ENCODE measurements at regions not wholly inside any gene's neighbourhood (a gene's known extent, or its start where the extent isn't known, plus 50 kb on each side); places are given as distances from the start of the nearest gene placed in this dataset.

GRCh38 chr10:131638049-131638879 is 262.5 kb upstream of the PPP2R2D start:
- no peak for DNase-seq

- no peak for DNase-seq
Observed at GRCh38 chr10:131638880-131639278, 261.9 kb upstream of the PPP2R2D start.

- no peak for DNase-seq
Observed at GRCh38 chr10:131640045-131640644, 260.7 kb upstream of the PPP2R2D start.

GRCh38 chr10:131641231-131641630 is 259.6 kb upstream of the PPP2R2D start:
- no peak for DNase-seq

- DNase-seq: no peak
Observed at GRCh38 chr10:131641898-131642297, 258.9 kb upstream of the PPP2R2D start.

- DNase-seq: no peak
Observed at GRCh38 chr10:131642966-131643365, 257.8 kb upstream of the PPP2R2D start.

GRCh38 chr10:131644289-131644688 is 256.5 kb upstream of the PPP2R2D start:
- DNase-seq: no peak

GRCh38 chr10:131644864-131645658 is 255.7 kb upstream of the PPP2R2D start:
- no peak for DNase-seq

- no peak for DNase-seq
Observed at GRCh38 chr10:131645756-131646155, 255.1 kb upstream of the PPP2R2D start.

GRCh38 chr10:131646551-131647525 is 254.0 kb upstream of the PPP2R2D start:
- DNase-seq: no peak

GRCh38 chr10:131647789-131648188 is 253.0 kb upstream of the PPP2R2D start:
- no peak for DNase-seq

- no peak for DNase-seq
Observed at GRCh38 chr10:131648386-131649020, 252.3 kb upstream of the PPP2R2D start.

GRCh38 chr10:131649617-131650016 is 251.2 kb upstream of the PPP2R2D start:
- DNase-seq: no peak

- DNase-seq: no peak
Observed at GRCh38 chr10:131650169-131650705, 250.6 kb upstream of the PPP2R2D start.

- no peak for DNase-seq
Observed at GRCh38 chr10:131650771-131651673, 249.8 kb upstream of the PPP2R2D start.

- DNase-seq: no peak
Observed at GRCh38 chr10:131651674-131652437, 249.0 kb upstream of the PPP2R2D start.

- no peak for DNase-seq
Observed at GRCh38 chr10:131652438-131653139, 248.2 kb upstream of the PPP2R2D start.

GRCh38 chr10:131653140-131653539 is 247.7 kb upstream of the PPP2R2D start:
- peak; percentile 18 for DNase-seq
